Parathyroid adenoma (tissue), 2 donors: ENCODE measurements at regions not wholly inside any gene's neighbourhood (a gene's known extent, or its start where the extent isn't known, plus 50 kb on each side); places are given as distances from the start of the nearest gene placed in this dataset.

Source experiments
- H2AFZ ChIP-seq: fragments of 300-600 bp; sonication (generic); one replicate; pipeline ENCODE4 v1.7.0; 2017; ENCODE audit warnings: antibody characterized with exemption, mild to moderate bottlenecking
- H3K27ac ChIP-seq: fragments of 300-600 bp; sonication (generic); one replicate; pipeline ENCODE4 v1.7.0; 2017
- H3K27me3 ChIP-seq: fragments of 300-600 bp; sonication (generic); one replicate; pipeline ENCODE4 v1.7.0; 2017; ENCODE audit warnings: low read length; ENCODE audit not compliant: control insufficient read depth, insufficient read depth
- H3K36me3 ChIP-seq: fragments of 300-600 bp; sonication (generic); one replicate; pipeline ENCODE4 v1.7.0; 2017; ENCODE audit warnings: low read length; ENCODE audit not compliant: control insufficient read depth, insufficient read depth
- H3K4me1 ChIP-seq: fragments of 300-600 bp; sonication (generic); one replicate; pipeline ENCODE4 v1.7.0; 2017; ENCODE audit warnings: control low read depth
- H3K4me2 ChIP-seq: fragments of 300-600 bp; sonication (generic); one replicate; pipeline ENCODE4 v1.7.0; 2017; ENCODE audit warnings: low read length
- H3K4me3 ChIP-seq: fragments of 300-600 bp; sonication (generic); one replicate; pipeline ENCODE4 v1.7.0; 2017; ENCODE audit warnings: low read depth, low read length
- H3K79me2 ChIP-seq: fragments of 300-600 bp; sonication (generic); one replicate; pipeline ENCODE4 v1.7.0; 2017; ENCODE audit warnings: control low read depth
- H3K9ac ChIP-seq: fragments of 300-600 bp; sonication (generic); one replicate; pipeline ENCODE4 v1.7.0; 2017; ENCODE audit warnings: mild to moderate bottlenecking
- H3K9me3 ChIP-seq: fragments of 300-600 bp; sonication (generic); one replicate; pipeline ENCODE4 v1.7.0; 2017; ENCODE audit warnings: low read length; ENCODE audit not compliant: control insufficient read depth
- CTCF ChIP-seq: fragments of 300-600 bp; sonication (generic); IDR thresholded peaks from one replicate; pipeline ENCODE4 v1.7.0; 2017; ENCODE audit warnings: antibody characterized with exemption, mild to moderate bottlenecking
- donor health status: primary hyperparathyroidism.

GRCh38 chr3:34463414-34463813 lies 665.0 kb downstream of the PDCD6IP start:
- H3K9ac ChIP-seq, result no peak overlapping the region
- H3K9me3 ChIP-seq, result no peaks in the 10 kb centered on the region
- no peak overlapping the region for H2AFZ ChIP-seq
- no peaks in the 10 kb centered on the region for H3K36me3 ChIP-seq
- H3K79me2 ChIP-seq, result no peaks in the 10 kb centered on the region
- H3K27ac ChIP-seq, result no peak overlapping the region
- H3K4me3 ChIP-seq, result no peak overlapping the region
- no peak for TF ChIP-seq CTCF
- H3K27me3 ChIP-seq, result no peaks in the 10 kb centered on the region
- no peak overlapping the region for H3K4me2 ChIP-seq
- no peaks in the 10 kb centered on the region for H3K4me1 ChIP-seq

DNA sequence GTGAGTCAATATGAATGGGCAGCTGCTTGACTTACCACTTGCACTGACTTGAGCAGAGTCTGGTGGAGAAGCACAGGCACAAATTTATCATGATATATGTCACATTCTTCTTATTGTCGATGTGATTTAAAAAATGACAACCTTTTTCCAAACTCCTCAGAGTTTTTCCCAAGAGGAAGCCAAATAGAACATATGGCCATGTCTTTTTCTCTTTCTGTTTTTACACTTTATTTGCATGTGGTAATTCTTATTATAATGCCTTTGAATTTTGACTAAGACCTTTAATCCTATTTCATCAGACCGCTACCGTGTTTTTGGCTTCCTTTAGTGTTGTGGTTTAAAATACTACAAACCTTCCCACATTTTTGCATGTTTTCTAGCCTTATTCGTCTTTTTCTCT lies 666.2 kb downstream of the PDCD6IP start:
- no peak overlapping the region for H3K9ac ChIP-seq
- no peak overlapping the region for H3K27ac ChIP-seq
- H3K79me2 ChIP-seq, result no peaks in the 10 kb centered on the region
- H3K9me3 ChIP-seq, result no peaks in the 10 kb centered on the region
- no peak overlapping the region for H2AFZ ChIP-seq
- no peaks in the 10 kb centered on the region for H3K4me1 ChIP-seq
- H3K36me3 ChIP-seq, result no peaks in the 10 kb centered on the region
- no peak overlapping the region for H3K4me3 ChIP-seq
- no peak for TF ChIP-seq CTCF
- no peaks in the 10 kb centered on the region for H3K27me3 ChIP-seq
- H3K4me2 ChIP-seq, result no peak overlapping the region

GRCh38 chr3:34475851-34476250 lies 677.4 kb downstream of the PDCD6IP start:
- H3K27ac ChIP-seq, result no peak overlapping the region

GRCh38 chr3:34483311-34483887 lies 685.0 kb downstream of the PDCD6IP start:
- H3K27me3 ChIP-seq, result no peaks in the 10 kb centered on the region
- peak overlapping the region; percentile 11 for H3K4me2 ChIP-seq
- no peak overlapping the region for H2AFZ ChIP-seq
- H3K36me3 ChIP-seq, result no peaks in the 10 kb centered on the region
- H3K79me2 ChIP-seq, result no peaks in the 10 kb centered on the region
- H3K4me3 ChIP-seq, result no peak overlapping the region
- no peak for TF ChIP-seq CTCF
- no peak overlapping the region for H3K27ac ChIP-seq
- H3K9ac ChIP-seq, result no peak overlapping the region
- H3K9me3 ChIP-seq, result no peaks in the 10 kb centered on the region
- H3K4me1 ChIP-seq, result no peaks in the 10 kb centered on the region

More at GRCh38 chr3:34475851-34476250, 677.4 kb downstream of the PDCD6IP start:
- H3K36me3 ChIP-seq, result no peaks in the 10 kb centered on the region
- H3K4me1 ChIP-seq, result no peaks in the 10 kb centered on the region
- H3K4me3 ChIP-seq, result no peak overlapping the region
- H2AFZ ChIP-seq, result no peak overlapping the region
- H3K9me3 ChIP-seq, result no peaks in the 10 kb centered on the region
- no peak for TF ChIP-seq CTCF
- no peaks in the 10 kb centered on the region for H3K27me3 ChIP-seq
- H3K79me2 ChIP-seq, result no peaks in the 10 kb centered on the region
- no peak overlapping the region for H3K4me2 ChIP-seq
- no peak overlapping the region for H3K9ac ChIP-seq

DNA sequence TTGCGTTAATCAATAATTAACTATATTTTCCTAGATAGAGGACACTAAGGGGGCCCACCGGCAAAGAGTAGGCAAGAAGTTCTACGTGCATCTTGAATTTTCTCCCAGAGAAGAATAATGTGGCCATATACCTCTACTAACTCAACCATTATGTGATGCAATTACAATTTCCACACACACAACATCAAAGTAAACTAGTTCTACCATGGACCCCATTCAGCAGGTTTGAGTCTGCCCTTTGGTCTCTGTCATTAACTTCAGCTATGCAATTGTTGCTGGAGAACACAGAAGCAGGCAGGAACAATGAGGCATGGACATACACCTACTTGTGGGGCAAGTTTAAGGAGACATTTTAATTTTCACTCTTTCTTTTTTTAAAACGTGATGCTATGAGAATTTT lies 705.9 kb downstream of the PDCD6IP start:
- H3K9ac ChIP-seq, result no peak overlapping the region
- H3K4me3 ChIP-seq, result no peak overlapping the region
- no peak overlapping the region for H3K4me2 ChIP-seq
- no peaks in the 10 kb centered on the region for H3K4me1 ChIP-seq
- H3K79me2 ChIP-seq, result no peaks in the 10 kb centered on the region
- no peak for TF ChIP-seq CTCF
- H3K27ac ChIP-seq, result no peak overlapping the region
- no peaks in the 10 kb centered on the region for H3K36me3 ChIP-seq
- H3K9me3 ChIP-seq, result no peaks in the 10 kb centered on the region
- no peak overlapping the region for H2AFZ ChIP-seq
- H3K27me3 ChIP-seq, result no peaks in the 10 kb centered on the region
